PC-3 (cell line): ENCODE measurements at regions not wholly inside any gene's neighbourhood (a gene's known extent, or its start where the extent isn't known, plus 50 kb on each side); places are given as distances from the start of the nearest gene placed in this dataset.

ENCODE experiments used
- EZH2 ChIP-seq: fragments of 300-600 bp; sonication (generic); IDR thresholded peaks from one replicate; pipeline ENCODE4 v1.6.1; 2017; ENCODE audit warnings: antibody characterized with exemption, mild to moderate bottlenecking, low read length; ENCODE audit not compliant: unreplicated experiment
- TF ChIP-seq, protein P1 (sequence below): fragments of 300-600 bp; sonication (generic); conservative IDR thresholded peaks from 2 replicates; pipeline ENCODE4 v1.5.1; 2017; ENCODE audit warnings: antibody characterized with exemption, low read depth, mild to moderate bottlenecking, low read length

DNA sequence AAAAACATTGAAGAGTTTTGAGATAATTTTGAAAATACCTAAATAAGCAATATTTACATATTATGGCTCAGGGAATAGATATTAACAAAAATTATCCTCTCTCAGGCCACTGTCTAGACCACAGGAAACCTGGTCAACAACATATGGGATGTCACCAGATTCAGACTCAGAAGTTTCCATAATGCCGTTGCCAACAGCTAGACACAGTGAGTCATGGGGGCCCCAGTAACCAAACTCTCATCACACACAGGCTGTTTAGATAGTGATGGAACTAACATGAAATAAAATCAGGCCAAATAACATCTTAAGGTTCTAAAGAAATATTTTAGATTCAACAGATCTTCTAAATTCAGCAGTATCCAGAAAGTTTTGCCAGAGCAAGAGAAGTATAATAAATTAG lies 681.7 kb upstream of the ADAMTS5 start:
- no peak for TF ChIP-seq EZH2
- TF ChIP-seq, protein P1, sequence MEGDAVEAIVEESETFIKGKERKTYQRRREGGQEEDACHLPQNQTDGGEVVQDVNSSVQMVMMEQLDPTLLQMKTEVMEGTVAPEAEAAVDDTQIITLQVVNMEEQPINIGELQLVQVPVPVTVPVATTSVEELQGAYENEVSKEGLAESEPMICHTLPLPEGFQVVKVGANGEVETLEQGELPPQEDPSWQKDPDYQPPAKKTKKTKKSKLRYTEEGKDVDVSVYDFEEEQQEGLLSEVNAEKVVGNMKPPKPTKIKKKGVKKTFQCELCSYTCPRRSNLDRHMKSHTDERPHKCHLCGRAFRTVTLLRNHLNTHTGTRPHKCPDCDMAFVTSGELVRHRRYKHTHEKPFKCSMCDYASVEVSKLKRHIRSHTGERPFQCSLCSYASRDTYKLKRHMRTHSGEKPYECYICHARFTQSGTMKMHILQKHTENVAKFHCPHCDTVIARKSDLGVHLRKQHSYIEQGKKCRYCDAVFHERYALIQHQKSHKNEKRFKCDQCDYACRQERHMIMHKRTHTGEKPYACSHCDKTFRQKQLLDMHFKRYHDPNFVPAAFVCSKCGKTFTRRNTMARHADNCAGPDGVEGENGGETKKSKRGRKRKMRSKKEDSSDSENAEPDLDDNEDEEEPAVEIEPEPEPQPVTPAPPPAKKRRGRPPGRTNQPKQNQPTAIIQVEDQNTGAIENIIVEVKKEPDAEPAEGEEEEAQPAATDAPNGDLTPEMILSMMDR = no peak
